ENCODE measurements at regions not wholly inside any gene's neighbourhood (a gene's known extent, or its start where the extent isn't known, plus 50 kb on each side); places are given as distances from the start of the nearest gene placed in this dataset.

GRCh38 chr5:165188556-165189175 lies 1683.2 kb downstream of the MAT2B start:
- no peak for DNase-seq (ENCODE audit: low read depth, low spot score)
- no peaks in the 10 kb centered on the region for H3K36me3 ChIP-seq (ENCODE audit: control insufficient read depth, insufficient read depth, low read length)
- no peaks in the 10 kb centered on the region for H3K9me3 ChIP-seq (ENCODE audit: control insufficient read depth, insufficient read depth, low read length)
- H3K27ac ChIP-seq (ENCODE audit: low read length) = no peak overlapping the region
- H3K4me3 ChIP-seq (ENCODE audit: low read length) = no peak overlapping the region
- no peaks in the 10 kb centered on the region for H3K4me1 ChIP-seq (ENCODE audit: control insufficient read depth, insufficient read depth, low read length)
- no peaks in the 10 kb centered on the region for H3K27me3 ChIP-seq (ENCODE audit: control insufficient read depth, insufficient read depth, low read length)
- no CpG with 5 or more reads among the region's 1 CpG for WGBS (ENCODE audit: insufficient coverage, insufficient read length)

GRCh38 chr5:165196961-165197360 lies 1691.5 kb downstream of the MAT2B start:
- Histone ChIP-seq H3K27me3 (ENCODE audit: control insufficient read depth, insufficient read depth, low read length) (no peaks in the 10 kb centered on the region), H3K27ac (ENCODE audit: low read length) (no peak overlapping the region), H3K4me1 (ENCODE audit: control insufficient read depth, insufficient read depth, low read length) (no peaks in the 10 kb centered on the region), H3K36me3 (ENCODE audit: control insufficient read depth, insufficient read depth, low read length) (no peaks in the 10 kb centered on the region), H3K4me3 (ENCODE audit: low read length) (no peak overlapping the region), H3K9me3 (ENCODE audit: control insufficient read depth, insufficient read depth, low read length) (no peaks in the 10 kb centered on the region)
- no peak for DNase-seq (ENCODE audit: low read depth, low spot score)
- WGBS (ENCODE audit: insufficient coverage, insufficient read length) = no CpG with 5 or more reads among the region's 3 CpGs

GRCh38 chr5:165201369-165201768 lies 1696.0 kb downstream of the MAT2B start:
- Histone ChIP-seq H3K4me1 (ENCODE audit: control insufficient read depth, insufficient read depth, low read length) (no peaks in the 10 kb centered on the region), H3K4me3 (ENCODE audit: low read length) (no peak overlapping the region), H3K27ac (ENCODE audit: low read length) (no peak overlapping the region), H3K36me3 (ENCODE audit: control insufficient read depth, insufficient read depth, low read length) (no peaks in the 10 kb centered on the region), H3K9me3 (ENCODE audit: control insufficient read depth, insufficient read depth, low read length) (no peaks in the 10 kb centered on the region), H3K27me3 (ENCODE audit: control insufficient read depth, insufficient read depth, low read length) (no peaks in the 10 kb centered on the region)
- no peak for DNase-seq (ENCODE audit: low read depth, low spot score)
- WGBS (ENCODE audit: insufficient coverage, insufficient read length) = no CpG with 5 or more reads among the region's 3 CpGs

GRCh38 chr5:165201771-165202518 lies 1696.5 kb downstream of the MAT2B start:
- H3K9me3 ChIP-seq (ENCODE audit: control insufficient read depth, insufficient read depth, low read length) = no peaks in the 10 kb centered on the region
- DNase-seq (ENCODE audit: low read depth, low spot score) = no peak
- H3K36me3 ChIP-seq (ENCODE audit: control insufficient read depth, insufficient read depth, low read length) = no peaks in the 10 kb centered on the region
- no peaks in the 10 kb centered on the region for H3K4me1 ChIP-seq (ENCODE audit: control insufficient read depth, insufficient read depth, low read length)
- no peak overlapping the region for H3K27ac ChIP-seq (ENCODE audit: low read length)
- H3K27me3 ChIP-seq (ENCODE audit: control insufficient read depth, insufficient read depth, low read length) = no peaks in the 10 kb centered on the region
- H3K4me3 ChIP-seq (ENCODE audit: low read length) = no peak overlapping the region

- Histone ChIP-seq H3K4me1 (ENCODE audit: control insufficient read depth, insufficient read depth, low read length) (no peaks in the 10 kb centered on the region), H3K36me3 (ENCODE audit: control insufficient read depth, insufficient read depth, low read length) (no peaks in the 10 kb centered on the region), H3K27ac (ENCODE audit: low read length) (no peak overlapping the region), H3K27me3 (ENCODE audit: control insufficient read depth, insufficient read depth, low read length) (no peaks in the 10 kb centered on the region), H3K4me3 (ENCODE audit: low read length) (no peak overlapping the region), H3K9me3 (ENCODE audit: control insufficient read depth, insufficient read depth, low read length) (no peaks in the 10 kb centered on the region)
- DNase-seq (ENCODE audit: low read depth, low spot score) = no peak
- WGBS (ENCODE audit: insufficient coverage, insufficient read length) = no CpG with 5 or more reads among the region's 3 CpGs
These were observed 1697.1 kb downstream of the MAT2B start for GRCh38 chr5:165202519-165202910.

GRCh38 chr5:165209101-165209727 lies 1703.8 kb downstream of the MAT2B start:
- no peak for DNase-seq (ENCODE audit: low read depth, low spot score)
- Histone ChIP-seq H3K4me3 (ENCODE audit: low read length) (no peak overlapping the region), H3K9me3 (ENCODE audit: control insufficient read depth, insufficient read depth, low read length) (no peaks in the 10 kb centered on the region), H3K27ac (ENCODE audit: low read length) (no peak overlapping the region), H3K4me1 (ENCODE audit: control insufficient read depth, insufficient read depth, low read length) (no peaks in the 10 kb centered on the region), H3K36me3 (ENCODE audit: control insufficient read depth, insufficient read depth, low read length) (no peaks in the 10 kb centered on the region), H3K27me3 (ENCODE audit: control insufficient read depth, insufficient read depth, low read length) (no peaks in the 10 kb centered on the region)
- no CpG with 5 or more reads among the region's 1 CpG for WGBS (ENCODE audit: insufficient coverage, insufficient read length)

GRCh38 chr5:165224366-165225045 lies 1719.1 kb downstream of the MAT2B start:
- Histone ChIP-seq H3K27me3 (ENCODE audit: control insufficient read depth, insufficient read depth, low read length) (no peaks in the 10 kb centered on the region), H3K4me1 (ENCODE audit: control insufficient read depth, insufficient read depth, low read length) (peaks cover 1% of the 10 kb centered on the region; the same call in 1 of the 2 replicates), H3K4me3 (ENCODE audit: low read length) (no peak overlapping the region), H3K9me3 (ENCODE audit: control insufficient read depth, insufficient read depth, low read length) (no peaks in the 10 kb centered on the region), H3K36me3 (ENCODE audit: control insufficient read depth, insufficient read depth, low read length) (no peaks in the 10 kb centered on the region), H3K27ac (ENCODE audit: low read length) (no peak overlapping the region)
- DNase-seq (ENCODE audit: low read depth, low spot score) = no peak
- WGBS (ENCODE audit: insufficient coverage, insufficient read length) = no CpG with 5 or more reads among the region's 3 CpGs

- Histone ChIP-seq H3K27ac (ENCODE audit: low read length) (no peak overlapping the region), H3K4me1 (ENCODE audit: control insufficient read depth, insufficient read depth, low read length) (peaks cover 3% of the 10 kb centered on the region; the same call in 1 of the 2 replicates), H3K9me3 (ENCODE audit: control insufficient read depth, insufficient read depth, low read length) (no peaks in the 10 kb centered on the region), H3K4me3 (ENCODE audit: low read length) (no peak overlapping the region), H3K36me3 (ENCODE audit: control insufficient read depth, insufficient read depth, low read length) (no peaks in the 10 kb centered on the region), H3K27me3 (ENCODE audit: control insufficient read depth, insufficient read depth, low read length) (no peaks in the 10 kb centered on the region)
- DNase-seq (ENCODE audit: low read depth, low spot score) = no peak
- no CpG with 5 or more reads among the region's 3 CpGs for WGBS (ENCODE audit: insufficient coverage, insufficient read length)
These were observed 1722.1 kb downstream of the MAT2B start for GRCh38 chr5:165227515-165227914.

- Histone ChIP-seq H3K4me1 (ENCODE audit: control insufficient read depth, insufficient read depth, low read length) (peaks cover 3% of the 10 kb centered on the region; the same call in 1 of the 2 replicates), H3K27ac (ENCODE audit: low read length) (no peak overlapping the region), H3K9me3 (ENCODE audit: control insufficient read depth, insufficient read depth, low read length) (no peaks in the 10 kb centered on the region), H3K27me3 (ENCODE audit: control insufficient read depth, insufficient read depth, low read length) (no peaks in the 10 kb centered on the region), H3K4me3 (ENCODE audit: low read length) (no peak overlapping the region), H3K36me3 (ENCODE audit: control insufficient read depth, insufficient read depth, low read length) (no peaks in the 10 kb centered on the region)
- no peak for DNase-seq (ENCODE audit: low read depth, low spot score)
- WGBS (ENCODE audit: insufficient coverage, insufficient read length) = no CpG with 5 or more reads among the region's 1 CpG
These were observed 1722.8 kb downstream of the MAT2B start for GRCh38 chr5:165228184-165228583.

- Histone ChIP-seq H3K4me3 (ENCODE audit: low read length) (no peak overlapping the region), H3K4me1 (ENCODE audit: control insufficient read depth, insufficient read depth, low read length) (peaks cover 3% of the 10 kb centered on the region; the same call in 1 of the 2 replicates), H3K9me3 (ENCODE audit: control insufficient read depth, insufficient read depth, low read length) (no peaks in the 10 kb centered on the region; the same call in 1 of the 2 replicates), H3K27me3 (ENCODE audit: control insufficient read depth, insufficient read depth, low read length) (no peaks in the 10 kb centered on the region), H3K27ac (ENCODE audit: low read length) (peak overlapping the region; percentile 96), H3K36me3 (ENCODE audit: control insufficient read depth, insufficient read depth, low read length) (no peaks in the 10 kb centered on the region)
- no peak for DNase-seq (ENCODE audit: low read depth, low spot score)
- no CpG with 5 or more reads among the region's 2 CpGs for whole genome bisulfite sequencing (ENCODE audit: insufficient coverage, insufficient read length)
These were observed 1726.5 kb downstream of the MAT2B start for GRCh38 chr5:165231821-165232508.
